Stimulated activated naive CD8-positive, alpha-beta T cell treated with anti-CD3 and anti-CD28 coated beads, Interleukin-15, Interleukin-2, amounts not matched to agents 100 ng/mL and 50 ng/mL, for 24 hours (primary cell): ENCODE measurements at regions not wholly inside any gene's neighbourhood (a gene's known extent, or its start where the extent isn't known, plus 50 kb on each side); places are given as distances from the start of the nearest gene placed in this dataset.
"Not testable (repeated sequence)": the region's sequence is repeated elsewhere in the genome, so short reads cannot be mapped to it uniquely, and the experiment has no call there.

Source experiments
- H3K27ac Mint-ChIP-seq: one replicate; pipeline ENCODE4 v1.8.0; 2021; ENCODE audit warnings: mild to moderate bottlenecking, mixed read lengths
- H3K27me3 Mint-ChIP-seq: one replicate; pipeline ENCODE4 v1.8.0; 2021; ENCODE audit warnings: mixed read lengths
- H3K36me3 Mint-ChIP-seq: one replicate; pipeline ENCODE4 v1.8.0; 2021; ENCODE audit warnings: low read depth, mixed read lengths
- H3K4me1 Mint-ChIP-seq: one replicate; pipeline ENCODE4 v1.8.0; 2021; ENCODE audit warnings: low read depth, mixed read lengths
- H3K4me3 Mint-ChIP-seq: one replicate; pipeline ENCODE4 v1.8.0; 2021; ENCODE audit warnings: mild to moderate bottlenecking, mixed read lengths
- H3K9me3 Mint-ChIP-seq: one replicate; pipeline ENCODE4 v1.8.0; 2021; ENCODE audit warnings: mixed read lengths

DNA sequence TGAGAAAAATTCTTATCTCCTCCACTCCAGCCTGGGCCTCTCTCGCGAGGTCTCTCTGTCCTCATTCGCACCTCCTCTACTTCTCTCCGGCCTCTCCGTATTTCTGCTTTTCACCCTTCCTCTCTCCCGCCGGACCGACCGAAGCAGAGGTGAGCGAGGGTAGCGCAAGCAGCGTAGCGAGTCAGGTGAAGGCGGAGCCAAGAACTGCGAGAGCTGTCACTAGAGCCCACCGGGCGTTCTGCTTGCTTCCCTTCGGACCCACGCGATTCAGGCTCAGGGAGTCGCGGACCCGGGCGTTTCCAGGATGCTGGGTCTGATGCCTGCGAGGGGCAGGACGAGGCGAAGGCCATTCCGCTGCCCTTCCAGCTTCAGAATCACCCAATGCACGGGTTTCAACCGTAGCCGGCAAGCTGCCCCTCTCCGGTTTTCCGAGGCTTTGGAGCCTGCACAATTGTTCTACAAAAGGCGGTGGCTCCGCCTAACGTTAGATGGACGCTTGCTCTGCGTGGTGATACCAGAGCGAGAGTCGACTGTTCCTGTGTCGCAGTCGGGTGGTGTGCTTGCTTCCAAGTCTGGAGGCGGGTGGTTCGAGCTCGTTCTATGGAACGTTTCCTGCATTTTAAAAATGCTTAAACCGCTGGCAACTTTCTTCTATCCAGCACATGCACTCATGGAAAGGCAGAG is 310.2 kb downstream of the FAM72C start:
- Mint-ChIP-seq H3K27ac (no peak overlapping the region), H3K36me3 (peaks cover 4% of the 10 kb centered on the region), H3K9me3 (peaks cover 11% of the 10 kb centered on the region), H3K27me3 (peaks cover 78% of the 10 kb centered on the region), H3K4me3 (peak overlapping the region; percentile 1), H3K4me1 (peaks cover 4% of the 10 kb centered on the region)

DNA sequence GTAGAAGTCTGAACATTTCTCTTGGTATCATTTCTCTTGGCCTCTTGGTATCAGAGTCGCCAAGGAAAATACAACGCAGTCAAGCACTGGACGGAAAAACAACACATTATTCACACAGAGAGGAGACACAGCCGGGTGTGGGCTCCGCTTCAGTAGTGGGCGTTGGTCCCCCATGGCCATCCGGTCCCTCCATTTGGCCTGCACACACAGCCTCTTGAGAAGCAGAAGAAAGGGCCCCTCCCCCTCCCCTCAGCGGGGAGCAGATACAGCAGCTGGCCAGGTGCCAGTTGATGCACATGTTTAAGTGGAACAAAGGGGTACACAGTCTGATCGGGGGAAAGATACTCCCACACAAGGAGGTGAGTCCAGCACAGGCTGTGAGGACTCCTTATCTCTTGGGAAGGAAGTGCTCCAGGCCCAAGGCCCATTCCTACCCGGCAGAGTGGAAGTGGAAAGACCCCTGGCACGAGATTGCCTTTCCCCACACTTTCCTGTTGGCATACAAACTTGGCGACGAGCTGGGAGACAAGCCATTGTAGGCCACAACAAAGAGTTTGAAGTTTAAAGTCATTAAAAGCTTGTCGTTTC is 311.3 kb downstream of the FAM72C start:
- peaks cover 18% of the 10 kb centered on the region for H3K9me3 Mint-ChIP-seq
- H3K4me1 Mint-ChIP-seq = peaks cover 4% of the 10 kb centered on the region
- peaks cover 79% of the 10 kb centered on the region for H3K27me3 Mint-ChIP-seq
- H3K4me3 Mint-ChIP-seq = no peak overlapping the region
- peaks cover 4% of the 10 kb centered on the region for H3K36me3 Mint-ChIP-seq
- H3K27ac Mint-ChIP-seq = no peak overlapping the region

DNA sequence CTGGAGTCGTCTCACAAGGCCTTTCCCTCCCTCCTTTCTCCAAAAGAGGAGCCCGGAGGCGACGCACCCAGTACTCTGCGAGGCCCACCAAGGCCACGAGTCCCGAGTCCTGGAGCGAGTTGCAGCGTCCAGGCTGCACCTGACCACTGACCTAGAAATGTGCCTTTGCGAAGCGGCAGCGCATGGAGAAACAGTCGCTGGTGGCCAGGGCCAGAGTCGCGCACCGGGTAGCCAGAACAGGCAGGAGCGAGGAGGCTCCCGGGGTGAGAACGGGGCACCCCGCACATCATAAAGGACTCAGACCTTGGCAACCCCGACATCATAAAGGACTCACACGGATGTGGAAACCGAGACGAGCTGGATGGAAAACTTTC is 318.4 kb downstream of the FAM72C start:
- Mint-ChIP-seq H3K4me3 (no peak overlapping the region), H3K4me1 (no peaks in the 10 kb centered on the region), H3K27me3 (peaks cover 81% of the 10 kb centered on the region), H3K9me3 (peaks cover 12% of the 10 kb centered on the region), H3K27ac (no peak overlapping the region), H3K36me3 (no peaks in the 10 kb centered on the region)

DNA sequence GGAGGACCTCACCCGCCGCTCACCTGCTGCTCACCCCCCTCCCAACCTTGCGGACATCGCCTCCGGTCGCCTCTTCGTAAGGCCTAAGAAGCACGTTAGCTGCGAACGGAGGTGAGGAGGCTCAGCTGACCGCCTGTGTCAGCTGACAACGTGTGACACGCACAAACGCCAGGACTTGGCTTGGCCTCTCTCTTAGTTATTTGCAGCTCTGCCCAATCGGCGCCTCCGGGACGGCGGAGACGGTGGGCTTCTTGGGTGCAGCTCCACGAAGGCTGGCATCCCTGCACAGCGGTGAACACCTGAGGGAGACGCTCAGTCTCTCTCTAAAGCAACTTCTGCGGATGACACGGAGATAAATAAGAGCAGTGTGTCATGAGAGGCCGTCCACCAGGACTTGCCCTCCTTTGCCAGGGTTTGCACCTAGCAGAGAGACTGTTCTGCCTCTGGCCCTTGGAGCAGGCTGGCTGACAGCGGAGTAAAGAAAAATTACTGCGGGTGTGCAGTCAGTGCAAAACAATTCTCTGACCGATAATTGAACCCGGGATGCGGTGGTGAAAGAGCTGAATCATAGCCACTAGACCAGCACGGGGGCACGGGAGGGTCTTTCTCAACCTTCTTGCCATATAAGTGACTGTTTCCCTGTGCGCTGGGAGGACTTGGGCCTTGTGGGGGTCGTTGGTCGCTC is 318.9 kb downstream of the FAM72C start:
- H3K27me3 Mint-ChIP-seq = peaks cover 76% of the 10 kb centered on the region
- H3K9me3 Mint-ChIP-seq = peaks cover 16% of the 10 kb centered on the region
- H3K27ac Mint-ChIP-seq = no peak overlapping the region
- H3K4me1 Mint-ChIP-seq = no peaks in the 10 kb centered on the region
- H3K36me3 Mint-ChIP-seq = no peaks in the 10 kb centered on the region
- no peak overlapping the region for H3K4me3 Mint-ChIP-seq

DNA sequence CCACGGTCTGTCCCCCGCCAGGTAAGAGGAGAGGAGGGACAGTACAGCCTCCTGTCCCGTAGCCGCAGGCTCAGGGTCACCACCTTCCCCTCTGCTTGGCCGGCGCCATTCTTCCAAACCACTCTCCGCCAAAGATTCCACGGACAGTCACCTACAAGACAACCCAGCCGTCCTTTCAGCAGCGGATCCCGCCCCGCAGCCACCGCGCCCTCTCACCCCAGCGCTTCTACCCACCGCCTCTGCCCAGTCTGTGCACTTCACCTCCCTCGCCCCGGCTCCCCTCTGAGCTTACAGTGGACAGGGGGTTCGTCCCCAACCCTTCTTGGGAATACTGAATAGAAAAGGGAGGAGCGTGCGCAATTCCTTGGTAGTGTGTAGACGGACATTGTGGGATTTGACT is 319.6 kb downstream of the FAM72C start:
- Mint-ChIP-seq H3K9me3 (peaks cover 16% of the 10 kb centered on the region), H3K27me3 (peaks cover 78% of the 10 kb centered on the region), H3K4me1 (no peaks in the 10 kb centered on the region), H3K36me3 (no peaks in the 10 kb centered on the region), H3K4me3 (no peak overlapping the region), H3K27ac (no peak overlapping the region)

DNA sequence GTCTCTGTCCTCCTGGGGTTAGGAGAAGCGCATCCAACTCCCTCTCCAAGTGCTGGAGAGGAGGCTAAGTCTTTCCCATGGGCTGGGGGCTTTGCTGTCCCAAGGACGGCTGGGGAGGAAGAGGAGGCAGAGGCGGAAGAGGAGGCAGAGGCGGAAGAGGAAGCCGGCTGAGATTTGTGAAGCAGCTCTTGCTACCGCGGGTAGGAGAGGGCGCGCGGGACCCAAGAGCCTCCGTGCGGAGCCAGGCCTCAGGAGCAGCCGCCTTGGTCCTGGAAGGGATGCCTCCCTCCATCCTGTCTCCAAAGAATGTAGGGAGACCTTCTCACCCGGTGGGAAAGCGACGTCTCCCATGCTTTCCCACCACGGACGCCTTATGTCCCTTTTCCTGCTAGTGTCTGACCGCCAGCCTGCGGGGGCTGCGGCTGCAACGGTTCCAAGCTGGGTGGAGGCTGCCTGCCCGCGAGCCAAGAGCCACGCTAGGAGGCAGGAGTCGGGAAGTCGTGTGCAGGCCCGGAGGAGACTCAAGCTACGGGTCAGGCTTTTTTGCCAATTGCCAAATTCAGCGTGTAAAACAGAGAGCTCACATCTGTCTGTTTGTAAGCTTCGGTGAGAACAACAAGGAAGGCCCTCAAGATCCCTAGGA is 320.3 kb downstream of the FAM72C start:
- peaks cover 15% of the 10 kb centered on the region for H3K9me3 Mint-ChIP-seq
- no peaks in the 10 kb centered on the region for H3K36me3 Mint-ChIP-seq
- no peak overlapping the region for H3K4me3 Mint-ChIP-seq
- H3K27me3 Mint-ChIP-seq = peaks cover 82% of the 10 kb centered on the region
- H3K4me1 Mint-ChIP-seq = no peaks in the 10 kb centered on the region
- H3K27ac Mint-ChIP-seq = no peak overlapping the region

DNA sequence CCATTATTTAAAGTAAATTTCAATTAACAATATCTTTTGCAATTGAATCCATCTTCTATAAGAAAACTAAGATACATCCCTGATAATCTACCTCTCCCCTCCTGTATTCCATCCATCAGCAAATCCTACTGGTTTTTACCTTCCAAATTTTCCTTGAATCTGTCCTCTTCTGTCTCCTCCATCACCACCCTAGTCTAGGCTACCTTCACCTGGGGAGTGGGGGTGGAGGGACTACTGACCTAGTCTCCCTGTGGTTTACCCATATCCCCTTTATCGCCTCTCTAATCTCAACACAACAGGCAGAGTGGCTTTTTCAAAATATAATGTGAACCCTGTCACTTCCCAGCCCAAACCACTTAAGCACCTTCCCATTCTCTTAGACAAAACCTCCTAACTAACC is 327.8 kb downstream of the FAM72C start:
- H3K27ac Mint-ChIP-seq, H3K4me3 Mint-ChIP-seq, H3K36me3 Mint-ChIP-seq, H3K4me1 Mint-ChIP-seq, H3K9me3 Mint-ChIP-seq: not testable (repeated sequence)
- peaks cover 40% of the 10 kb centered on the region for H3K27me3 Mint-ChIP-seq

DNA sequence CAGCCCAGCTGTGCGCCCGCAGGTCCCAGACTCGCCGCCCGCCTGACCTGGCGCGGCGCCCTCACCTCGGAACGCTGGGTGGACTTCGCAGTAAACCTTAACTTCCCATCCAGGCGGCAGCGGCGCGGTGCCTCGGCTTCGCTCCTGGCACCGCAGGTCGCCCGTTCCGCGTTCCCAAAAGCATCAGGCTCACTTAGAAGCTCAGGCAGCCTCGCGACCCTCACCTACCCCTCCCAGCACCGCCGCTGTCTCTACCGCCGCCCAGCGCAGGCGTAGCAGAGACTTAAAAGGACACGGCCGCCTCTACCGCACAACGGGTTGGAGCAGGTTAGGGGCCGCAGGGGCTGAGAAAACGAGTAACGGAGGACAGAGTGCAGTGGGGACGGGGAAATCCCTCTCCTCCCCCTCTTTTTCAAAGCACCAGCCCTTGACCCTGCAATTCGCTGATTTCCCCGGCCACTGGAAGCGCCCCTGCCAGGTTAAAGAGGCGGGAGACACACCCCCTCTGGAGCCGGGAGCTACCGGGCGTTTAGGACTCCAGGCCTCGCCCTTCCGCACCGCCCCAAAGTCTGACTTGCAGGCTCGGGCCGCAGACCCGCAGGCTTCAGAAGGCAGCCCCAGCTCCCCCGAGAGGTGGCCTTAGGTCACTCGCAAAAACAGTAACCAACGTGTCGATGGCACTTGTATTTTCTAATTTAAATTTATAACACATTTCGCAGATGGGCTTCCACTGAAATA is 328.5 kb downstream of the FAM72C start:
- Mint-ChIP-seq H3K36me3 (no peaks in the 10 kb centered on the region), H3K4me3 (no peak overlapping the region), H3K27me3 (peaks cover 37% of the 10 kb centered on the region), H3K27ac (no peak overlapping the region), H3K9me3 (peaks cover 3% of the 10 kb centered on the region), H3K4me1 (no peaks in the 10 kb centered on the region)

DNA sequence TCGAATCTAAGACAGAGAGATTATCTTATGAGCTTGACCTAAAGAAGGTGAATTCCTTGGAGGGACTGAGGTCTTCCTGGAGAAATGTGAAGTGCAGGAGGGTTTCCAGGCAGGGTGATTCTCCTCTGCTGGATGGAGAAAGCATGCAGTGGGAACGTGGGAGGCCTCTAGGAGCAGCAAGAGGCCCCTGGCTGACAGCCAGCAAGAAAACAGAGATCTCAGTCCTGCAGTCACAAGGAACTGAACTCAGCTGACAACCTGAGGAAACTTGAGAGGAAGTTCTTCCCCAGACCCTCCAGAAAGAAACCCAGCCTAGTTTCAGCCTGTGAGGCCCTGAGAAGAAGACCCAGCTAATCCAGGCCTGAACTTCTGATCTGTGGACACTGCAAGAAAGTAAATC is 345.9 kb downstream of the FAM72C start:
- Mint-ChIP-seq H3K4me3 (no peak overlapping the region), H3K4me1 (no peaks in the 10 kb centered on the region), H3K27ac (no peak overlapping the region), H3K9me3 (no peaks in the 10 kb centered on the region), H3K36me3 (no peaks in the 10 kb centered on the region), H3K27me3 (peaks cover 14% of the 10 kb centered on the region)

DNA sequence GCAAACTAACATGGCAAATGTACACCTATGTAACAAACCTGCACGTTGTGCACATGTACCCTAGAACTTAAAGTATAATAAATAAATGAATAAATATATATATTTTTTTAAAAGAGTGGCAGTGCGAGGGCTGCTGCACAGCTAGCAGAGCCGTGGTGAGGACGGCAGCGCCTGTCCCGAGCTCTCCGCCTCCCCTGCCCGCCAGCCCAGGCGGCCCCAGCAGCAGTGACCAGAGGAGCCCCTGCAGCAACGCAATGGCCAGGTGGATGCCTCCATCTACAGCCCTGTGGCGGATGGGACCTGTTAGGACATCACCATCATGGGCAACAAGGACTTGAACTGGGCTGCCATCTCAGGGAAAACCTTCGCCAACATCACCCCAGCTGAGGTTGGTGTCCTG is 351.9 kb downstream of the FAM72C start:
- H3K27me3 Mint-ChIP-seq = peaks cover 3% of the 10 kb centered on the region
- H3K9me3 Mint-ChIP-seq = no peaks in the 10 kb centered on the region
- no peak overlapping the region for H3K4me3 Mint-ChIP-seq
- no peaks in the 10 kb centered on the region for H3K4me1 Mint-ChIP-seq
- no peaks in the 10 kb centered on the region for H3K36me3 Mint-ChIP-seq
- H3K27ac Mint-ChIP-seq = no peak overlapping the region

DNA sequence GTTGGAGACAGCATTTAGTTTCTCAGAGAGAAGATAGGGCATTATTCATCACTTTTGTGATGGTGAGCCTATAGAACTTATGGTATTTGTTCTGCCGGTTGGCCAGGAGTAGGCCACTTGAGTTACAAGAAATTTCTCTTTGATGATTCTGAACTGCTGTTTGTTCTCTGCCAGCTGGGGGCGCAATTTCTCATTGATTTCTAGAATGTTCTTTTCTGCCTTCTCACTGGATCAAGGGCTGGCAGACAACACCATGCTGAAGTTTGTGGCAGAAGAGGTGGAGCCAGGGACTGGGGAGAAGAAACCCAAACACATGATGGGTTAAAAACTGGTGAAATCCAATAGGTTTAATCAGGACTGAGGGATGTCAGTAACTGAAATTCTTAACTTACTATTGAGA is 360.6 kb downstream of the FAM72C start:
- Mint-ChIP-seq H3K4me1 (no peaks in the 10 kb centered on the region), H3K4me3 (no peak overlapping the region), H3K27ac (no peak overlapping the region), H3K9me3 (no peaks in the 10 kb centered on the region), H3K36me3 (no peaks in the 10 kb centered on the region), H3K27me3 (no peaks in the 10 kb centered on the region)

DNA sequence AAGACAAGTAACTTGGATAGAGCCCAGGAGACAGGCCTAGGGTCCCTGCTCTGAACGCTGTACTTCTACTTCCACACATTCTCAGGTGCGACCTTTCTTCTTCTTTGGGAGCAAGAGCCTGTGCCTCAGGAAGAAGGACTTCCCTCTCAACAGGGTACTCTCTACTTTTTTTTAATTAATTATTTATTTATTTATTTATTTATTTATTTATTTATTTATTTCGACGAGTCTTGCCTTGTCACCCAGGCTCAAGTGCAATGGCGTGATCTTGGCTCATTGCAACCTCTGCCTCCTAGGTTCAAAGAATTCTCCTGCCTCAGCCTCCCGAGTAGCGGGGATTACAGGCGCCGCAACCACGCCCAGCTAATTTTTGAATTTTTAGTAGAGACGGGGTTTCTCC is 361.6 kb downstream of the FAM72C start:
- Mint-ChIP-seq H3K4me1 (no peaks in the 10 kb centered on the region), H3K9me3 (peaks cover under 1% of the 10 kb centered on the region), H3K27ac (no peak overlapping the region), H3K36me3 (no peaks in the 10 kb centered on the region), H3K4me3 (no peak overlapping the region), H3K27me3 (no peaks in the 10 kb centered on the region)

DNA sequence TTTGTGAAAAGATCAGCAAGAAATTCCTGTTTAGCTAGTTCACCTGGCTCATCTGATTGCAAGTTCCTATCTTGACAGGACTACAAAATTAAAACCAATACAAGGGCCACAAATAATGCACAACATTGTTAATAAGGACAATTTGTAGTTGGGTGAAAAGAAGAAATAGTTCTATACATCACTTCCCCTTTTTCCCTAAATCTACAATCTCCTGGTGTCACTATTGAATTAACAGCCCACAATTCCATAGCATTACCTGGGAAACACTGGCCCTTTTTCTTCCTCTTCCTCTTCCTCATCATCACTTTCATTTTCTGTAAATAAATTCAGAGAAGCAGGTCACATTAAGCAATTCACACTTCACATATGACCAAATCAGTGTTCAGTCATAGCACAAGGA is 366.9 kb downstream of the FAM72C start:
- no peak overlapping the region for H3K4me3 Mint-ChIP-seq
- peaks cover 13% of the 10 kb centered on the region for H3K27me3 Mint-ChIP-seq
- no peaks in the 10 kb centered on the region for H3K36me3 Mint-ChIP-seq
- H3K9me3 Mint-ChIP-seq = peaks cover 4% of the 10 kb centered on the region
- no peaks in the 10 kb centered on the region for H3K4me1 Mint-ChIP-seq
- no peak overlapping the region for H3K27ac Mint-ChIP-seq

DNA sequence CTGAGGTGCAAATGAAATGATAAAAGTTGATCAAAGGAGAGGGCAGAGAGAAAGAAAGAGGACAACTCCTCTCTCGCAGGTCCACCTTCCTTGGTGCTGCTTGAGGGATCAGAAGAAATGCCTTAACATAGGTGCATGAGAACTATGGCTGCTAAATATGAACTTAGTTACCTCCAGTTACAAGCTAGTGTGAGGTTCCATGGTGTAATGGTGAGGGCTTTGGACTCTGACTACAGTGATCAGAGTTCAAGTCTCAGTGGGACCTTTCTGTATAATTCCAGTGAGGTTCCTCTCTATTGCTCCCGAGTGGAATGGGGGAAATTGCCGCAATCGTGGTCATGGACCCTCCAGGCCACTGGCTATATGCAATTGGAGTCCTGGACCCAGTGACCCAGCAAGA is 387.3 kb downstream of the FAM72C start:
- H3K9me3 Mint-ChIP-seq = peaks cover 4% of the 10 kb centered on the region
- H3K4me3 Mint-ChIP-seq = no peak overlapping the region
- H3K27ac Mint-ChIP-seq = no peak overlapping the region
- H3K27me3 Mint-ChIP-seq = peaks cover 13% of the 10 kb centered on the region
- no peaks in the 10 kb centered on the region for H3K4me1 Mint-ChIP-seq
- no peaks in the 10 kb centered on the region for H3K36me3 Mint-ChIP-seq
